ENCODE measurements at regions not wholly inside any gene's neighbourhood (a gene's known extent, or its start where the extent isn't known, plus 50 kb on each side); places are given as distances from the start of the nearest gene placed in this dataset.
"Not testable (repeated sequence)": the region's sequence is repeated elsewhere in the genome, so short reads cannot be mapped to it uniquely, and the experiment has no call there.

DNA sequence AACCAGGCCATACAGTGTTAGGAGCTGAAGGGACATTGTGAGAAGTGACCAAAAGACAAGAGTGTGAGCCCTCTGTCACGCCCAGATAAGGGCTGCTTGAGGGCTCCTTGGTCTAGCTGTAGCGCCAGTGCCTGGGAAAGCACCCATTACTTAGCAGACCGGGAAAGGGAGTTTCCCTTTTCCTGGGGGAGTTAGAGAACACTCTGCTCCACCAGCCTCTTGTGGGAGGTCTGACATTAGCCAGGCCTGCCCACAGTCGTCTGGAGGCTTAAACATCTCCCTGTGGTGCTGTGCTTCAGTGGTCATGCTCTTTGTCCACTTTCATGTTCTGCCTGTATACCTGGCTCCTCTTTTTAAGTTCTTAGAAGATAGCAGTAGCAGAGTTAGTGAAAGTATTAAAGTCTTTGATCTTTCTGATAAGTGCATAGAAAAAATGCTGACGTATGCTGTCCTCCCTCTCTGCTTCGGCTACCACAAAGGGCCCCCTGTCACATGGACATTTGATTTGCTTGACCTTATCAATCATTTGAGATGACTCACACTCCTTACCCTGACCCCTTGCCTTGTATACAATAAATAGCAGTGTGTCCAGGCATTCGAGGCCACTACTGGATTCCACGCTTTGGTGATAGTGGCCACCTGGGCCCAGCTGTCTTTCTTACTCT lies 201.5 kb upstream of the ECI2 start:
- Histone ChIP-seq H3K36me3 (ENCODE audit: insufficient read depth, low read length) (no peaks in the 10 kb centered on the region), H3K9me2 (ENCODE audit: insufficient read depth, low read length) (no peaks in the 10 kb centered on the region), H3K4me2 (ENCODE audit: low read length) (no peak overlapping the region), H4K20me1 (ENCODE audit: insufficient read depth, low read length) (no peaks in the 10 kb centered on the region), H3K4me1 (ENCODE audit: insufficient read depth, low read length, poor library complexity, severe bottlenecking) (no peaks in the 10 kb centered on the region), H3K79me2 (ENCODE audit: insufficient read depth, low read depth, low read length) (no peaks in the 10 kb centered on the region), H2AFZ (ENCODE audit: low read length) (no peak overlapping the region), H3K27ac (ENCODE audit: low read depth, low read length, poor library complexity, severe bottlenecking) (no peak overlapping the region), H3K4me3 (ENCODE audit: low read depth, low read length, poor library complexity, severe bottlenecking) (no peak overlapping the region), H3K9me3 (ENCODE audit: low read length) (no peaks in the 10 kb centered on the region)
- intact Hi-C loops (cut with micrococcal nuclease; ENCODE audit: unreplicated experiment), result no loop called here
- no peak for TF ChIP-seq EZH2phosphoT487 (IDR thresholded peaks at IDR 0.05; ENCODE audit: borderline replicate concordance, low read depth, low read length)
- TF ChIP-seq, protein P1, sequence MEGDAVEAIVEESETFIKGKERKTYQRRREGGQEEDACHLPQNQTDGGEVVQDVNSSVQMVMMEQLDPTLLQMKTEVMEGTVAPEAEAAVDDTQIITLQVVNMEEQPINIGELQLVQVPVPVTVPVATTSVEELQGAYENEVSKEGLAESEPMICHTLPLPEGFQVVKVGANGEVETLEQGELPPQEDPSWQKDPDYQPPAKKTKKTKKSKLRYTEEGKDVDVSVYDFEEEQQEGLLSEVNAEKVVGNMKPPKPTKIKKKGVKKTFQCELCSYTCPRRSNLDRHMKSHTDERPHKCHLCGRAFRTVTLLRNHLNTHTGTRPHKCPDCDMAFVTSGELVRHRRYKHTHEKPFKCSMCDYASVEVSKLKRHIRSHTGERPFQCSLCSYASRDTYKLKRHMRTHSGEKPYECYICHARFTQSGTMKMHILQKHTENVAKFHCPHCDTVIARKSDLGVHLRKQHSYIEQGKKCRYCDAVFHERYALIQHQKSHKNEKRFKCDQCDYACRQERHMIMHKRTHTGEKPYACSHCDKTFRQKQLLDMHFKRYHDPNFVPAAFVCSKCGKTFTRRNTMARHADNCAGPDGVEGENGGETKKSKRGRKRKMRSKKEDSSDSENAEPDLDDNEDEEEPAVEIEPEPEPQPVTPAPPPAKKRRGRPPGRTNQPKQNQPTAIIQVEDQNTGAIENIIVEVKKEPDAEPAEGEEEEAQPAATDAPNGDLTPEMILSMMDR (conservative IDR thresholded peaks at IDR 0.05; ENCODE audit: low read length), result no peak
- CTCF ChIA-PET (ENCODE audit: unreplicated experiment), result no interaction called here
- no peak for DNase-seq (ENCODE audit: low spot score)
- POLR2A ChIA-PET, result interaction anchor here (0.7 kb wide), 2 partner anchors 54 to 329 kb away, joined by 3 to 5 read pairs; no protein-coding TSS in a partner anchor
- no TSS peak for BruUV-seq (replicated peaks)

DNA sequence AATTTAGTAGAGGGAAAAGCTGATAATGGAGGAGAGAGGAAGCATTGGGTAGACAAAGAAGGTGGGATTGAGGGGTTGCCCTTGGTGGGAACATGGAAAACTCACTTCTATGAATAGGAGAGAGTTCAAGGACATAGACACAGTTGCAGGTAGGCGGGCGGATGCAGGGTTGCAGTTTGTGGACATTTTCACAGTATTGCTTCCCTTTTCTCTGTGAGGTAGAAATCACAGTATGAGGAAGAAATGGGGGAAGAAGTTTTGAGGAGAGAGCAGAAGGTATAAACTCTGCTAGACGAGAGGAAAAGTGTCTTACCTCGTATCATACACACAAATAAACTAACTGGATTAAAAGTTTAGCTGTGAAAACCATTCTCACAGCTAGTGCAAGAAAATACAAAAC lies 200.7 kb upstream of the ECI2 start:
- ChIA-PET CTCF (ENCODE audit: unreplicated experiment) (no interaction called here), POLR2A (no interaction called here)
- Histone ChIP-seq H4K20me1 (ENCODE audit: insufficient read depth, low read length) (no peaks in the 10 kb centered on the region), H3K27ac (ENCODE audit: low read depth, low read length, poor library complexity, severe bottlenecking) (no peak overlapping the region), H2AFZ (ENCODE audit: low read length) (no peak overlapping the region), H3K4me3 (ENCODE audit: low read depth, low read length, poor library complexity, severe bottlenecking) (no peak overlapping the region), H3K9me2 (ENCODE audit: insufficient read depth, low read length) (no peaks in the 10 kb centered on the region), H3K79me2 (ENCODE audit: insufficient read depth, low read depth, low read length) (no peaks in the 10 kb centered on the region), H3K36me3 (ENCODE audit: insufficient read depth, low read length) (no peaks in the 10 kb centered on the region), H3K9me3 (ENCODE audit: low read length) (no peaks in the 10 kb centered on the region), H3K4me2 (ENCODE audit: low read length) (no peak overlapping the region), H3K4me1 (ENCODE audit: insufficient read depth, low read length, poor library complexity, severe bottlenecking) (no peaks in the 10 kb centered on the region)
- BruUV-seq (replicated peaks), result no TSS peak
- DNase-seq (ENCODE audit: low spot score), result no peak
- no peak for TF ChIP-seq EZH2phosphoT487 (IDR thresholded peaks at IDR 0.05; ENCODE audit: borderline replicate concordance, low read depth, low read length)
- TF ChIP-seq, protein P1 (conservative IDR thresholded peaks at IDR 0.05; ENCODE audit: low read length), result no peak
- intact Hi-C loops (cut with micrococcal nuclease; ENCODE audit: unreplicated experiment), result no loop called here

DNA sequence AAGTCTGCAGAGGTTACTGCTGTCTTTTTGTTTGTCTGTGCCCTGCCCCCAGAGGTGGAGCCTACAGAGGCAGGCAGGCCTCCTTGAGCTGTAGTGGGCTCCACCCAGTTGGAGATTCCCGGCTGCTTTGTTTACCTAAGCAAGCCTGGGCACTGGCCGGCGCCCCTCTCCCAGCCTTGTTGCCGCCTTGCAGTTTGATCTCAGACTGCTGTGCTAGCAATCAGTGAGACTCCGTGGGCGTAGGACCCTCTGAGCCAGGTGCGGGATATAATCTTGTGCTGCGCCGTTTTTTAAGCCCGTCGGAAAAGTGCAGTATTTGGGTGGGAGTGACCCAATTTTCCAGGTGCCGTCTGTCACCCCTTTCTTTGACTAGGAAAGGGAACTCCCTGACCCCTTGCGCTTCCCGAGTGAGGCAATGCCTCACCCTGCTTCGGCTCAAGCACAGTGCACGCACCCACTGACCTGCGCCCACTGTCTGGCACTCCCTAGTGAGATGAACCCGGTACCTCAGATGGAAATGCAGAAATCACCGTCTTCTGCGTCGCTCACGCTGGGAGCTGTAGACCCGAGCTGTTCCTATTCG lies 198.9 kb upstream of the ECI2 start:
- H3K27ac ChIP-seq (ENCODE audit: low read depth, low read length, poor library complexity, severe bottlenecking); BruUV-seq (replicated peaks); POLR2A ChIA-PET; CTCF ChIA-PET (ENCODE audit: unreplicated experiment); H3K4me2 ChIP-seq (ENCODE audit: low read length); intact Hi-C loops (cut with micrococcal nuclease; ENCODE audit: unreplicated experiment); H4K20me1 ChIP-seq (ENCODE audit: insufficient read depth, low read length); H3K9me3 ChIP-seq (ENCODE audit: low read length); H3K79me2 ChIP-seq (ENCODE audit: insufficient read depth, low read depth, low read length); H2AFZ ChIP-seq (ENCODE audit: low read length); DNase-seq (ENCODE audit: low spot score); H3K9me2 ChIP-seq (ENCODE audit: insufficient read depth, low read length); H3K4me1 ChIP-seq (ENCODE audit: insufficient read depth, low read length, poor library complexity, severe bottlenecking); H3K4me3 ChIP-seq (ENCODE audit: low read depth, low read length, poor library complexity, severe bottlenecking); H3K36me3 ChIP-seq (ENCODE audit: insufficient read depth, low read length): not testable (repeated sequence)
